ENCODE measurements at regions not wholly inside any gene's neighbourhood (a gene's known extent, or its start where the extent isn't known, plus 50 kb on each side); places are given as distances from the start of the nearest gene placed in this dataset.

- no peaks in the 10 kb centered on the region for H3K36me3 ChIP-seq (ENCODE audit: control insufficient read depth in 4 of 4, insufficient read depth in 4 of 4, low read length in 4 of 4)
- DNase-seq (no peak), ATAC-seq (ENCODE audit: insufficient read depth, low FRiP score) (no peak)
- no peaks in the 10 kb centered on the region for H3K27me3 ChIP-seq (ENCODE audit: control insufficient read depth in 3 of 3, insufficient read depth in 3 of 3, low read length in 2 of 3)
- no peak overlapping the region for H3K4me3 ChIP-seq
- no peak overlapping the region for H3K9ac ChIP-seq (ENCODE audit: insufficient read depth in 1 of 2, low read length in 2 of 2)
- 79 to 81% methylated on average over 4 of the region's 4 CpGs for WGBS, 2 donors
- H3K4me1 ChIP-seq (ENCODE audit: control insufficient read depth in 5 of 5, insufficient read depth in 5 of 5, low read length in 5 of 5), result no peaks in the 10 kb centered on the region
- H3K27ac ChIP-seq (ENCODE audit: low read depth in 1 of 2, low read length in 1 of 2), result no peak overlapping the region
- no peak for TF ChIP-seq CTCF (IDR thresholded peaks at IDR 0.05; ENCODE audit: control extremely low read depth, extremely low read depth)
- no peaks in the 10 kb centered on the region for H3K9me3 ChIP-seq (ENCODE audit: control insufficient read depth in 4 of 4, insufficient read depth in 3 of 4, low read length in 3 of 4)
Observed at GRCh38 chr13:74229242-74229641, 95.0 kb upstream of the KLF12 start.

DNA sequence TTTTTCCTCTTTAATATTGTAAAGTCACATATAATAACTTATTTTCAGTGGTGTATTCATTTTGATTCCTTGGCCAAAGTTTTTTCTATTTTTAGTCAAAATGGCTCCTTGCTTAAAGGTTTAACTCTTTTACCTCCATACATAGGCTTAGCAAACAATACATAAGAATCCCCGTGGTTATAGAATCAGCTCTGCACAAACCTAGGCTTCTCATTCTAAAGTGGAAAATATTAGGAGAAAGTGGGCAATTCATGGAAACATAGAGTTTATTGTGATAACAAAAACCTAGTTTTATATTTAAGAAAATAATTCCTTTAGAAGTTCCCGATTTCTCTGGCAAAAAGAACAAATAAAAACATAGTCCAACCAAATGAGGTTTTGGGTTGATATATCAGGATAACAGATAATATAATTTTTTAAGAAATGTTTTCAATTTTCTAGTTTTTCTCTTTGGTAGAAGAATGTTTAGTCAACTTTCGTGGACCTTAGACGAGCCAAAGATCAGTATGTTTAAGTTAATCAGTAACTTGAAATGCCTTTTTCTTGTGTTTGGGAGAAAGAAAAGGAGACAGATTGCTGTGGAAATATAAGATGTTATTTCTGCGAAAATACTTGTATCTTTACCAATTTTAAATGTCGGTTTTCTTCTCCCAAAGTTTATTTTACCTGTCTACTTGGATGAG, 93.4 kb upstream of the KLF12 start:
- 75 to 85% methylated on average over 6 of the region's 6 CpGs for WGBS, 2 donors
- H3K4me1 ChIP-seq (ENCODE audit: control insufficient read depth in 5 of 5, insufficient read depth in 5 of 5, low read length in 5 of 5), result no peaks in the 10 kb centered on the region
- no peak for TF ChIP-seq CTCF (IDR thresholded peaks at IDR 0.05; ENCODE audit: control extremely low read depth, extremely low read depth)
- no peaks in the 10 kb centered on the region for H3K36me3 ChIP-seq (ENCODE audit: control insufficient read depth in 4 of 4, insufficient read depth in 4 of 4, low read length in 4 of 4)
- no peak for ATAC-seq (ENCODE audit: insufficient read depth, low FRiP score)
- H3K9me3 ChIP-seq (ENCODE audit: control insufficient read depth in 4 of 4, insufficient read depth in 3 of 4, low read length in 3 of 4), result no peaks in the 10 kb centered on the region
- DNase-seq, result no peak
- no peak overlapping the region for H3K27ac ChIP-seq (ENCODE audit: low read depth in 1 of 2, low read length in 1 of 2)
- no peaks in the 10 kb centered on the region for H3K27me3 ChIP-seq (ENCODE audit: control insufficient read depth in 3 of 3, insufficient read depth in 3 of 3, low read length in 2 of 3)
- H3K9ac ChIP-seq (ENCODE audit: insufficient read depth in 1 of 2, low read length in 2 of 2), result no peak overlapping the region
- H3K4me3 ChIP-seq, result no peak overlapping the region

- Histone ChIP-seq H3K4me1 (ENCODE audit: control insufficient read depth in 5 of 5, insufficient read depth in 5 of 5, low read length in 5 of 5) (no peaks in the 10 kb centered on the region), H3K9ac (ENCODE audit: insufficient read depth in 1 of 2, low read length in 2 of 2) (no peak overlapping the region), H3K27ac (ENCODE audit: low read depth in 1 of 2, low read length in 1 of 2) (no peak overlapping the region), H3K36me3 (ENCODE audit: control insufficient read depth in 4 of 4, insufficient read depth in 4 of 4, low read length in 4 of 4) (no peaks in the 10 kb centered on the region), H3K4me3 (no peak overlapping the region), H3K9me3 (ENCODE audit: control insufficient read depth in 4 of 4, insufficient read depth in 3 of 4, low read length in 3 of 4) (no peaks in the 10 kb centered on the region), H3K27me3 (ENCODE audit: control insufficient read depth in 3 of 3, insufficient read depth in 3 of 3, low read length in 2 of 3) (no peaks in the 10 kb centered on the region)
- ATAC-seq (ENCODE audit: insufficient read depth, low FRiP score) (no peak), DNase-seq (no peak)
- TF ChIP-seq CTCF (IDR thresholded peaks at IDR 0.05; ENCODE audit: control extremely low read depth, extremely low read depth), result no peak
- WGBS, 2 donors, result 80 to 87% methylated on average over 4 of the region's 4 CpGs
Observed at GRCh38 chr13:74226791-74227475, 92.7 kb upstream of the KLF12 start.
